HepG2 (cell line): ENCODE measurements at regions not wholly inside any gene's neighbourhood (a gene's known extent, or its start where the extent isn't known, plus 50 kb on each side); places are given as distances from the start of the nearest gene placed in this dataset.

Experiments
- ATAC-seq: fragments of 200-7000 bp; cut with Tn5 transposase; 3 replicates; pipeline ENCODE4 v1.9.1; 2020; ENCODE audit warnings: mild to moderate bottlenecking, moderate library complexity
- BruUV-seq: library from RNA; stranded (reverse); fragments of 400-500 nt; replicated peaks from 2 replicates; lab custom pipeline; 2021; lab: Mats Ljungman, UMichigan
- CTCF ChIA-PET: fragments of 300-600 bp; formaldehyde crosslinking; extraction: SDS; loops from one replicate; lab custom pipeline; 2021; ENCODE audit warnings: low total read pairs, inconsistent platforms, low intra/inter-chr PET ratio; lab: Yijun Ruan, JAX
- POLR2A ChIA-PET: fragments of 350-600 bp; sonication (Branson Sonifier 250); formaldehyde crosslinking; loops from one replicate; lab custom pipeline; 2020; ENCODE audit warnings: antibody characterized with exemption, inconsistent platforms; lab: Yijun Ruan, JAX
- DNase-seq: peaks from one replicate; pipeline ENCODE4 v3.0.0-alpha.2; 2015; ENCODE audit warnings: low spot score
- FAIRE-seq: peaks from 3 replicates; lab custom pipeline; 2011; peaks lifted over from hg19 to GRCh38; lab: Jason Lieb, UNC
- H2AFZ ChIP-seq: one replicate; pipeline ENCODE4 v1.6.1; 2011; ENCODE audit warnings: low read length, inconsistent platforms
- H3K27ac ChIP-seq: fragments of 300-600 bp; 3 replicates; pipeline ENCODE4 v1.8.0; 2011; ENCODE audit warnings: mixed run types, mild to moderate bottlenecking, mixed read lengths, low read length, inconsistent platforms; ENCODE audit not compliant: insufficient read depth; ENCODE audit errors: extremely low read length
- H3K27me3 ChIP-seq, 2 experiments: fragments of 200-600 bp in 1 of 2; 2 replicates in 1 of 2; 3 replicates in 1 of 2; pipeline versions ENCODE4 v1.6.0 to v1.8.0; 2011; ENCODE audit warnings: low read length in 2 of 2, mild to moderate bottlenecking in 2 of 2, moderate library complexity in 2 of 2, inconsistent platforms in 1 of 2; ENCODE audit not compliant: insufficient read depth in 2 of 2, control insufficient read depth in 1 of 2
- H3K36me3 ChIP-seq, 2 experiments: fragments of 200-600 bp in 1 of 2; replicated peaks in 1 of 2; 2 replicates in 1 of 2; 3 replicates in 1 of 2; pipeline versions ENCODE4 v1.5.1 to v1.8.0; 2011; ENCODE audit warnings: low read length in 2 of 2, inconsistent platforms in 1 of 2; ENCODE audit not compliant: insufficient read depth in 2 of 2, control insufficient read depth in 1 of 2
- H3K4me1 ChIP-seq: 2 replicates; pipeline ENCODE4 v1.5.1; 2012; ENCODE audit warnings: low read length, inconsistent platforms; ENCODE audit not compliant: insufficient read depth
- H3K4me2 ChIP-seq: 2 replicates; pipeline ENCODE4 v1.6.0; 2011; ENCODE audit warnings: low read depth, low read length, inconsistent platforms
- H3K4me3 ChIP-seq, 3 experiments: fragments of 200-600 bp in 1 of 3; sonication (generic), shearing (Covaris generic) in 1 of 3; replicated peaks in 1 of 3; 2 replicates each; pipeline ENCODE4 v1.5.1; 2011 to 2016; ENCODE audit warnings: low read length in 3 of 3, inconsistent platforms in 2 of 3, low read depth in 2 of 3, mild to moderate bottlenecking in 2 of 3, control low read depth in 1 of 3, mixed read lengths in 1 of 3; ENCODE audit not compliant: insufficient read depth in 1 of 3
- H3K79me2 ChIP-seq: one replicate; pipeline ENCODE4 v1.6.1; 2011; ENCODE audit warnings: low read length, inconsistent platforms; ENCODE audit not compliant: insufficient read depth
- H3K9ac ChIP-seq: 2 replicates; pipeline ENCODE4 v1.6.0; 2011; ENCODE audit warnings: mild to moderate bottlenecking, low read depth, low read length, inconsistent platforms; ENCODE audit not compliant: insufficient read depth
- H3K9me3 ChIP-seq: 2 replicates; pipeline ENCODE4 v1.5.1; 2012; ENCODE audit warnings: mild to moderate bottlenecking, low read length
- H4K20me1 ChIP-seq: 2 replicates; pipeline ENCODE4 v1.6.0; 2011; ENCODE audit warnings: inconsistent platforms, mild to moderate bottlenecking, low read length, moderate library complexity; ENCODE audit not compliant: insufficient read depth
- GRHL1 ChIP-seq: sonication (generic); formaldehyde crosslinking; conservative IDR thresholded peaks from 2 replicates; pipeline ENCODE4 v1.8.0; 2022; ENCODE audit warnings: missing genetic modification reagents
- MTERF4 ChIP-seq: sonication (generic); formaldehyde crosslinking; IDR thresholded peaks from 2 replicates; pipeline ENCODE4 v1.8.0; 2023; ENCODE audit warnings: mild to moderate bottlenecking, missing genetic modification reagents
- PRDM10 ChIP-seq: sonication (generic); formaldehyde crosslinking; IDR thresholded peaks from 2 replicates; pipeline ENCODE4 v1.4.0; 2020; ENCODE audit warnings: low read depth, missing genetic modification reagents
- RFX3 ChIP-seq: IDR thresholded peaks from 2 replicates; pipeline ENCODE4 v1.6.1; 2016; ENCODE audit warnings: missing biosample characterization, missing genetic modification reagents
- TRAFD1 ChIP-seq: sonication (generic); formaldehyde crosslinking; IDR thresholded peaks from 2 replicates; pipeline ENCODE4 v1.5.1; 2020; ENCODE audit warnings: missing genetic modification reagents, mild to moderate bottlenecking, borderline replicate concordance
- ZBTB1 ChIP-seq: sonication (generic); formaldehyde crosslinking; IDR thresholded peaks from 2 replicates; pipeline ENCODE4 v1.4.0; 2020; ENCODE audit warnings: missing genetic modification reagents, borderline replicate concordance
- ZNF430 ChIP-seq: sonication (generic); formaldehyde crosslinking; IDR thresholded peaks from 2 replicates; pipeline ENCODE4 v1.9.0; 2021; ENCODE audit warnings: mild to moderate bottlenecking, missing genetic modification reagents
- WGBS: methylation state at CpG from one replicate; pipeline ENCODE4 v1.1.6; 2017; ENCODE audit warnings: low lambda C conversion rate; 5-methylcytosine and 5-hydroxymethylcytosine counted together
- in situ Hi-C: cut with HindIII; loops from 2 replicates; pipeline ENCODE4 v1.10.0; 2017; ENCODE audit warnings: low pct_unique_long_range_greater_than_20kb; ENCODE audit not compliant: extremely low pct_ligation_motif_present
- intact Hi-C: fragments of 100-400 bp; cut with micrococcal nuclease; formaldehyde crosslinking; loops from one replicate; pipeline ENCODE4 v1.10.0; 2022; ENCODE audit not compliant: unreplicated experiment

GRCh38 chr5:89302102-89302891 is 419.3 kb upstream of the MEF2C start:
- Histone ChIP-seq H3K9me3 (no peaks in the 10 kb centered on the region), H3K4me1 (no peaks in the 10 kb centered on the region), H2AFZ (no peak overlapping the region), H3K4me3 (no peak overlapping the region), H3K27me3 (no peaks in the 10 kb centered on the region), H3K36me3 (no peaks in the 10 kb centered on the region), H3K79me2 (no peaks in the 10 kb centered on the region), H3K9ac (no peak overlapping the region), H4K20me1 (no peaks in the 10 kb centered on the region), H3K27ac (no peak overlapping the region), H3K4me2 (no peak overlapping the region)
- ATAC-seq (no peak), DNase-seq (no peak), FAIRE-seq (no peak)
- TF ChIP-seq ZBTB1 (CRISPR knock-in tag), result no peak
- TF ChIP-seq GRHL1 (CRISPR knock-in tag), result no peak
- in situ Hi-C loops, result no loop called here
- intact Hi-C loops, result no loop called here
- ChIA-PET POLR2A (no interaction called here), CTCF (no interaction called here)
- no TSS peak for BruUV-seq
- 2% methylated on average over 5 of the region's 5 CpGs for WGBS

GRCh38 chr5:89301321-89302025 is 418.5 kb upstream of the MEF2C start:
- 4% methylated on average over 6 of the region's 6 CpGs for WGBS
- TF ChIP-seq ZNF430 (no peak), PRDM10 (CRISPR knock-in tag) (no peak), RFX3 (CRISPR knock-in tag) (no peak), MTERF4 (no peak), TRAFD1 (no peak)

More at GRCh38 chr5:89301321-89302025, 418.5 kb upstream of the MEF2C start:
- ATAC-seq, result no peak
- intact Hi-C loops (no loop called here), in situ Hi-C loops (no loop called here)
- no peak for DNase-seq
- H4K20me1 ChIP-seq, result no peaks in the 10 kb centered on the region
- H2AFZ ChIP-seq, result no peak overlapping the region
- H3K27ac ChIP-seq, result no peak overlapping the region
- no peaks in the 10 kb centered on the region for H3K79me2 ChIP-seq
- H3K27me3 ChIP-seq, result no peaks in the 10 kb centered on the region
- CTCF ChIA-PET, result no interaction called here
- no peaks in the 10 kb centered on the region for H3K4me1 ChIP-seq
- H3K9ac ChIP-seq, result no peak overlapping the region
- no peak for FAIRE-seq
- H3K36me3 ChIP-seq, result no peaks in the 10 kb centered on the region
- POLR2A ChIA-PET, result no interaction called here
- H3K9me3 ChIP-seq, result no peaks in the 10 kb centered on the region
- no peak overlapping the region for H3K4me2 ChIP-seq
- no TSS peak for BruUV-seq
- H3K4me3 ChIP-seq, result no peak overlapping the region
